Stomach (tissue), 8 donors: ENCODE measurements at regions not wholly inside any gene's neighbourhood (a gene's known extent, or its start where the extent isn't known, plus 50 kb on each side); places are given as distances from the start of the nearest gene placed in this dataset.

Experiments used
- DNase-seq, 2 donors: peaks; one replicate each; pipeline versions ENCODE4 v3.0.0 to v3.0.0-alpha.2; 2013 to 2019
- H3K27ac ChIP-seq, 5 donors: fragments of 200-600 bp in 4 of 5; sonication (generic) in 4 of 5; one replicate each; pipeline ENCODE4 v1.5.1; 2013 to 2019; ENCODE audit warnings: mild to moderate bottlenecking in 1 of 5, moderate library complexity in 1 of 5
- H3K27me3 ChIP-seq, 3 donors: fragments of 200-600 bp; sonication (generic); one replicate each; pipeline ENCODE4 v1.5.1; 2017 to 2019; ENCODE audit warnings: mixed run types in 1 of 3
- H3K36me3 ChIP-seq, 4 donors: fragments of 200-600 bp; sonication (generic); 1 replicate in 3 of 4; 2 replicates in 1 of 4; pipeline ENCODE4 v1.5.1; 2016 to 2019
- H3K4me1 ChIP-seq, 4 donors: fragments of 200-600 bp; sonication (generic); one replicate each; pipeline ENCODE4 v1.5.1; 2016 to 2019
- H3K4me3 ChIP-seq, 4 donors: fragments of 200-600 bp; sonication (generic) in 3 of 4; one replicate each; pipeline ENCODE4 v1.5.1; 2016 to 2019; ENCODE audit warnings: mild to moderate bottlenecking in 1 of 4
- H3K9me3 ChIP-seq, 4 donors: fragments of 200-600 bp; sonication (generic); one replicate each; pipeline ENCODE4 v1.5.1; 2016 to 2019
- CTCF ChIP-seq, 7 experiments: fragments of 450-650 bp in 4 of 7; fragments of 200-600 bp in 3 of 7; sonication (generic) in 3 of 7; IDR thresholded peaks; one replicate each; pipeline ENCODE4 v1.5.1; 2016 to 2019; ENCODE audit warnings: antibody characterized with exemption in 7 of 7, control low read depth in 2 of 7, mild to moderate bottlenecking in 1 of 7
- EP300 ChIP-seq: sonication (generic); formaldehyde crosslinking; IDR thresholded peaks from one replicate; pipeline ENCODE4 v1.6.1; 2017; ENCODE audit warnings: antibody characterized with exemption
- POLR2A ChIP-seq, 4 donors: fragments of 450-650 bp; IDR thresholded peaks; one replicate each; pipeline ENCODE4 v1.6.1; 2016; ENCODE audit warnings: antibody characterized with exemption in 4 of 4, control low read depth in 2 of 4, mild to moderate bottlenecking in 1 of 4, moderate library complexity in 1 of 4
- POLR2AphosphoS5 ChIP-seq, 3 donors: sonication (generic); formaldehyde crosslinking; IDR thresholded peaks; one replicate each; pipeline ENCODE4 v1.6.1; 2016; ENCODE audit warnings: antibody characterized with exemption in 3 of 3
- WGBS, 5 donors: extraction: QIAGEN DNeasy Blood & Tissue Kit in 3 of 5; methylation state at CpG; one replicate each; pipeline versions ENCODE4 v1.1.5 to v1.1.7; 2013 to 2018; 5-methylcytosine and 5-hydroxymethylcytosine counted together
- intact Hi-C: fragments of 100-400 bp; cut with DNase I; formaldehyde crosslinking; loops from one replicate; pipeline ENCODE4 v1.15.1; 2023; ENCODE audit warnings: low total_unique reads
- donor health status: healthy with polysubstance abuse.
- donor health status: Bipolar disorder and iron deficiency.
- donor health status: healthy.

- no peak for DNase-seq
- Histone ChIP-seq H3K4me1 (no peaks in the 10 kb centered on the region), H3K27me3 (no peaks in the 10 kb centered on the region), H3K36me3 (no peaks in the 10 kb centered on the region), H3K9me3 (peaks cover 0 to 8% (median 0%) of the 10 kb centered on the region in 4 donors), H3K27ac (no peak overlapping the region), H3K4me3 (no peak overlapping the region)
- TF ChIP-seq CTCF (IDR thresholded peaks at IDR 0.05) (no peak), EP300 (no peak), POLR2AphosphoS5 (IDR thresholded peaks at IDR 0.05) (no peak), POLR2A (IDR thresholded peaks at IDR 0.05) (no peak)
- intact Hi-C loops, result no loop called here
- 78 to 90% (median 87%) methylated on average over 5 of the region's 5 CpGs for WGBS, 5 donors
These were observed 284.0 kb upstream of the IRX2 start for GRCh38 chr5:3035452-3035851.

GRCh38 chr5:3034881-3035280 lies 283.4 kb upstream of the IRX2 start:
- TF ChIP-seq EP300 (no peak), POLR2A (IDR thresholded peaks at IDR 0.05) (no peak), CTCF (IDR thresholded peaks at IDR 0.05) (no peak), POLR2AphosphoS5 (IDR thresholded peaks at IDR 0.05) (no peak)
- no peak overlapping the region for H3K4me3 ChIP-seq
- no peaks in the 10 kb centered on the region for H3K4me1 ChIP-seq
- DNase-seq, result no peak
- 0 to 47% (median 44%) methylated on average over 1 of the region's 1 CpG for WGBS, 5 donors
- H3K27me3 ChIP-seq, result no peaks in the 10 kb centered on the region
- H3K9me3 ChIP-seq, result peaks cover 0 to 8% (median 0%) of the 10 kb centered on the region in 4 donors
- no peaks in the 10 kb centered on the region for H3K36me3 ChIP-seq
- H3K27ac ChIP-seq, result no peak overlapping the region
- intact Hi-C loops, result no loop called here

- no peak overlapping the region for H3K27ac ChIP-seq
- intact Hi-C loops, result no loop called here
- 72 to 81% (median 80%) methylated on average over 3 of the region's 3 CpGs for WGBS, 5 donors
- H3K9me3 ChIP-seq, result peaks cover 0 to 8% (median 0%) of the 10 kb centered on the region in 4 donors
- no peaks in the 10 kb centered on the region for H3K27me3 ChIP-seq
- H3K36me3 ChIP-seq, result no peaks in the 10 kb centered on the region
- TF ChIP-seq POLR2A (IDR thresholded peaks at IDR 0.05) (no peak), POLR2AphosphoS5 (IDR thresholded peaks at IDR 0.05) (no peak), CTCF (IDR thresholded peaks at IDR 0.05) (no peak), EP300 (no peak)
- H3K4me3 ChIP-seq, result no peak overlapping the region
- no peak for DNase-seq
- no peaks in the 10 kb centered on the region for H3K4me1 ChIP-seq
These were observed 283.0 kb upstream of the IRX2 start for GRCh38 chr5:3034449-3034848.

GRCh38 chr5:3033033-3033755 lies 281.7 kb upstream of the IRX2 start:
- H3K4me3 ChIP-seq, result no peak overlapping the region
- H3K27ac ChIP-seq, result no peak overlapping the region
- H3K4me1 ChIP-seq, result no peaks in the 10 kb centered on the region
- H3K36me3 ChIP-seq, result no peaks in the 10 kb centered on the region
- no peaks in the 10 kb centered on the region for H3K27me3 ChIP-seq
- peaks cover 0 to 8% (median 0%) of the 10 kb centered on the region in 4 donors for H3K9me3 ChIP-seq
- TF ChIP-seq EP300, result no peak
- no peak for TF ChIP-seq POLR2A (IDR thresholded peaks at IDR 0.05)
- WGBS, 5 donors, result 69 to 79% (median 75%) methylated on average over 12 of the region's 12 CpGs
- intact Hi-C loops, result no loop called here
- DNase-seq, result no peak

- WGBS, 5 donors, result 66 to 74% (median 68%) methylated on average over 6 of the region's 6 CpGs
- Histone ChIP-seq H3K27ac (no peak overlapping the region), H3K4me3 (no peak overlapping the region), H3K36me3 (no peaks in the 10 kb centered on the region), H3K4me1 (no peaks in the 10 kb centered on the region), H3K9me3 (peaks cover 0 to 8% (median 0%) of the 10 kb centered on the region in 4 donors), H3K27me3 (no peaks in the 10 kb centered on the region)
- TF ChIP-seq POLR2AphosphoS5 (IDR thresholded peaks at IDR 0.05) (no peak), POLR2A (IDR thresholded peaks at IDR 0.05) (no peak), EP300 (no peak), CTCF (IDR thresholded peaks at IDR 0.05) (no peak)
- intact Hi-C loops, result no loop called here
- DNase-seq, result no peak
These were observed 281.0 kb upstream of the IRX2 start for GRCh38 chr5:3032513-3032912.
